ENCODE measurements at regions not wholly inside any gene's neighbourhood (a gene's known extent, or its start where the extent isn't known, plus 50 kb on each side); places are given as distances from the start of the nearest gene placed in this dataset.
"Not testable (repeated sequence)": the region's sequence is repeated elsewhere in the genome, so short reads cannot be mapped to it uniquely, and the experiment has no call there.

DNA sequence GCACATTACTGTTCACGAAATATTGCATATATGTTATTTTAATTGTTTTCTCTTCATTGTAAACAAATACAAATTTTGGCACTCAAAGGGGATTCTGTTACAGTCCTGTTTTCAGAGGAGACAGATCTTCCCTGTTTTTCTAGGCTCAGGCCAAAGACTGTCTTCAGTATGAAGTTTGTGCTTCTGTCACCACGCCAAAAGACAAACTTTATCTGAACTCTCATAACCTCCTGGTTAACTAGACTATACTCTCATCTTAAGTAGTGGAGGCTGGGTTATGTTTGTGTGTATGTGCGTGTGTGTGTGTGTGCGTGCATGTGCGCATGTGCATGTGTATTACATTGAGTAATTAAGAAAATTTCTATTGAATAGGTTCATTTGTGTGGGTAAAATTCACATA is 676.8 kb upstream of the HS3ST1 start:
- no peak overlapping the region for H3K4me3 ChIP-seq (ENCODE audit: low read depth, low read length)
- no peaks in the 10 kb centered on the region for H3K4me1 ChIP-seq (ENCODE audit: control insufficient read depth, insufficient read depth, low read length)
- CTCF ChIA-PET = no interaction called here
- no peaks in the 10 kb centered on the region for H3K9me3 ChIP-seq (ENCODE audit: control insufficient read depth, insufficient read depth, low read depth, low read length)
- no peak overlapping the region for H3K27ac ChIP-seq (ENCODE audit: extremely low read depth, low read depth, low read length)
- H3K36me3 ChIP-seq (ENCODE audit: control insufficient read depth in 2 of 2, insufficient read depth in 1 of 2, low read length in 2 of 2) = no peaks in the 10 kb centered on the region
- POLR2A ChIA-PET = no interaction called here
- no peak for TF ChIP-seq OVOL3 (tag by site-specific recombination; IDR thresholded peaks at IDR 0.05)
- TF ChIP-seq ZBTB20 (tag by site-specific recombination; IDR thresholded peaks at IDR 0.05) = no peak
- no peak for TF ChIP-seq ZNF23 (tag by site-specific recombination; IDR thresholded peaks at IDR 0.05; ENCODE audit: borderline replicate concordance)
- no peak for TF ChIP-seq ZNF623 (tag by site-specific recombination; IDR thresholded peaks at IDR 0.05)
- no peak for TF ChIP-seq ZNF629 (tag by site-specific recombination; IDR thresholded peaks at IDR 0.05)

DNA sequence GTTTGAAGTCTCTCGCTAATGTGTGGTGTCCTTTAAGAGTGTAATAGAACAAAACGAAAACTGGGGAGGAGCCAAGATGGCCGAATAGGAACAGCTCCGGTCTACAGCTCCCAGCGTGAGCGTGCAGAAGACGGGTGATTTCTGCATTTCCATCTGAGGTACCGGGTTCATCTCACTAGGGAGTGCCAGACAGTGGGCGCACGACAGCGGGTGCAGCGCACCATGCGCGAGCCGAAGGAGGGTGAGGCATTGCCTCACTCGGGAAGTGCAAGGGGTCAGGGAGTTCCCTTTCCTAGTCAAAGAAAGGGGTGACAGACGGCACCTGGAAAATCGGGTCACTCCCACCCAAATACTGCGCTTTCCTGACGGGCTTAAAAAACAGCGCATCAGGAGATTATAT is 661.2 kb upstream of the HS3ST1 start:
- H3K36me3 ChIP-seq (ENCODE audit: control insufficient read depth in 2 of 2, insufficient read depth in 1 of 2, low read length in 2 of 2); H3K4me3 ChIP-seq (ENCODE audit: low read depth, low read length); POLR2A ChIA-PET; CTCF ChIA-PET; H3K27ac ChIP-seq (ENCODE audit: extremely low read depth, low read depth, low read length); H3K9me3 ChIP-seq (ENCODE audit: control insufficient read depth, insufficient read depth, low read depth, low read length); H3K4me1 ChIP-seq (ENCODE audit: control insufficient read depth, insufficient read depth, low read length): not testable (repeated sequence)

DNA sequence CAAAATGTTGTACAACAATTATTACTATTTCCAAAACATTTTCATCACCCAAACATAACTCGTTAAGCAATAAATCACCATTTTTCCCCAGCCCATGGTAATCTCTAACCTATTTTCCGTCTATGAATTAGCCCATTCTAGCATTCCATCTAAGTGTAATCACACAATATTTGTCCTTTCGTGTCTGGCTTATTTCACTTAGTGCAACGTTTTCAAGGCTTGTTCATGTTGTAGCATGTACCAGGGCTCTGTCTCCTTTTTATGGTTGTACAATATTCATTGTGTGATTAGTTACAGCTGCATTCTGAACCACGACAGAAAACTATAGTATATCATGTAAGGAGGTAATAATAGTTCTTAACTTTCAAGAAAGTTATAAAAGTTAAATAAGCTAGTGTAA is 656.0 kb upstream of the HS3ST1 start:
- ChIA-PET CTCF (no interaction called here), POLR2A (no interaction called here)
- Histone ChIP-seq H3K4me1 (ENCODE audit: control insufficient read depth, insufficient read depth, low read length) (no peaks in the 10 kb centered on the region), H3K9me3 (ENCODE audit: control insufficient read depth, insufficient read depth, low read depth, low read length) (no peaks in the 10 kb centered on the region), H3K4me3 (ENCODE audit: low read depth, low read length) (no peak overlapping the region), H3K36me3 (ENCODE audit: control insufficient read depth in 2 of 2, insufficient read depth in 1 of 2, low read length in 2 of 2) (no peaks in the 10 kb centered on the region), H3K27ac (ENCODE audit: extremely low read depth, low read depth, low read length) (no peak overlapping the region)
- no peak for TF ChIP-seq GLIS1 (tag by site-specific recombination; IDR thresholded peaks at IDR 0.05)
- TF ChIP-seq ZBTB7A (tag by site-specific recombination; IDR thresholded peaks at IDR 0.05; ENCODE audit: low read depth) = no peak
- no peak for TF ChIP-seq ZNF221 (tag by site-specific recombination; IDR thresholded peaks at IDR 0.05; ENCODE audit: borderline replicate concordance)
- TF ChIP-seq, protein P1, sequence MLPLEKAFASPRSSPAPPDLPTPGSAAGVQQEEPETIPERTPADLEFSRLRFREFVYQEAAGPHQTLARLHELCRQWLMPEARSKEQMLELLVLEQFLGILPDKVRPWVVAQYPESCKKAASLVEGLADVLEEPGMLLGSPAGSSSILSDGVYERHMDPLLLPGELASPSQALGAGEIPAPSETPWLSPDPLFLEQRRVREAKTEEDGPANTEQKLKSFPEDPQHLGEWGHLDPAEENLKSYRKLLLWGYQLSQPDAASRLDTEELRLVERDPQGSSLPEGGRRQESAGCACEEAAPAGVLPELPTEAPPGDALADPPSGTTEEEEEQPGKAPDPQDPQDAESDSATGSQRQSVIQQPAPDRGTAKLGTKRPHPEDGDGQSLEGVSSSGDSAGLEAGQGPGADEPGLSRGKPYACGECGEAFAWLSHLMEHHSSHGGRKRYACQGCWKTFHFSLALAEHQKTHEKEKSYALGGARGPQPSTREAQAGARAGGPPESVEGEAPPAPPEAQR (tag by site-specific recombination; IDR thresholded peaks at IDR 0.05) = no peak
- TF ChIP-seq ZNF560 (tag by site-specific recombination; IDR thresholded peaks at IDR 0.05; ENCODE audit: borderline replicate concordance) = no peak

DNA sequence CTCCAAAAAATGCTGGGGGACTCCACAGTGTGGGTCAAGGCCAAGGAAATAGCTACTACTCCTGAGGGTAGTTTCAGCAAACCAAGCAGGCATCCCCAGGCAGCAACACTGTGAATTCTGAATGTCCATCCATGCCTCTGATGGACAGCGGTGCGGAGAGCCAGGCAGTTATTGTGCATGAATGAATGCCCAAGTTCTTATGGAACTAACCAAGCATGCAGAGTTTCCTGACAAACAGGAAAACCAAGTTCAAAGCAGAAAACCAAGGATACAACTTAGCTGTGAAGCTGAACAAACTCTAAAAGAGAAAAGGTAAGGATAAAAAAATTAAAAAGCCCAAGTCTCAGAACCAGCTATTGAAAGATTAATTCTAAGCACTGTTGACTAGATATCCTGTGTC is 642.6 kb upstream of the HS3ST1 start:
- ChIA-PET CTCF (no interaction called here), POLR2A (no interaction called here)
- H3K27ac ChIP-seq (ENCODE audit: extremely low read depth, low read depth, low read length) = no peak overlapping the region
- no peaks in the 10 kb centered on the region for H3K4me1 ChIP-seq (ENCODE audit: control insufficient read depth, insufficient read depth, low read length)
- no peaks in the 10 kb centered on the region for H3K9me3 ChIP-seq (ENCODE audit: control insufficient read depth, insufficient read depth, low read depth, low read length)
- no peak overlapping the region for H3K4me3 ChIP-seq (ENCODE audit: low read depth, low read length)
- H3K36me3 ChIP-seq (ENCODE audit: control insufficient read depth in 2 of 2, insufficient read depth in 1 of 2, low read length in 2 of 2) = no peaks in the 10 kb centered on the region
- TF ChIP-seq, protein P2, sequence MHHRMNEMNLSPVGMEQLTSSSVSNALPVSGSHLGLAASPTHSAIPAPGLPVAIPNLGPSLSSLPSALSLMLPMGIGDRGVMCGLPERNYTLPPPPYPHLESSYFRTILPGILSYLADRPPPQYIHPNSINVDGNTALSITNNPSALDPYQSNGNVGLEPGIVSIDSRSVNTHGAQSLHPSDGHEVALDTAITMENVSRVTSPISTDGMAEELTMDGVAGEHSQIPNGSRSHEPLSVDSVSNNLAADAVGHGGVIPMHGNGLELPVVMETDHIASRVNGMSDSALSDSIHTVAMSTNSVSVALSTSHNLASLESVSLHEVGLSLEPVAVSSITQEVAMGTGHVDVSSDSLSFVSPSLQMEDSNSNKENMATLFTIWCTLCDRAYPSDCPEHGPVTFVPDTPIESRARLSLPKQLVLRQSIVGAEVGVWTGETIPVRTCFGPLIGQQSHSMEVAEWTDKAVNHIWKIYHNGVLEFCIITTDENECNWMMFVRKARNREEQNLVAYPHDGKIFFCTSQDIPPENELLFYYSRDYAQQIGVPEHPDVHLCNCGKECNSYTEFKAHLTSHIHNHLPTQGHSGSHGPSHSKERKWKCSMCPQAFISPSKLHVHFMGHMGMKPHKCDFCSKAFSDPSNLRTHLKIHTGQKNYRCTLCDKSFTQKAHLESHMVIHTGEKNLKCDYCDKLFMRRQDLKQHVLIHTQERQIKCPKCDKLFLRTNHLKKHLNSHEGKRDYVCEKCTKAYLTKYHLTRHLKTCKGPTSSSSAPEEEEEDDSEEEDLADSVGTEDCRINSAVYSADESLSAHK (tag by site-specific recombination; IDR thresholded peaks at IDR 0.05) = no peak
- TF ChIP-seq IKZF3 (tag by site-specific recombination; IDR thresholded peaks at IDR 0.05) (no peak), ZNF555 (tag by site-specific recombination; conservative IDR thresholded peaks at IDR 0.05) (no peak), ZNF558 (tag by site-specific recombination; IDR thresholded peaks at IDR 0.05) (no peak), ZNF202 (tag by site-specific recombination; IDR thresholded peaks at IDR 0.05; ENCODE audit: borderline replicate concordance) (no peak), FEZF1 (tag by site-specific recombination; IDR thresholded peaks at IDR 0.05) (no peak), GLIS2 (tag by site-specific recombination; IDR thresholded peaks at IDR 0.05) (no peak), ZNF529 (tag by site-specific recombination; IDR thresholded peaks at IDR 0.05; ENCODE audit: insufficient replicate concordance) (no peak), ZNF621 (tag by site-specific recombination; IDR thresholded peaks at IDR 0.05) (no peak), ZFP3 (tag by site-specific recombination; IDR thresholded peaks at IDR 0.05; ENCODE audit: low read depth) (no peak), ZNF624 (tag by site-specific recombination; IDR thresholded peaks at IDR 0.05) (no peak)
- TF ChIP-seq, protein P3, sequence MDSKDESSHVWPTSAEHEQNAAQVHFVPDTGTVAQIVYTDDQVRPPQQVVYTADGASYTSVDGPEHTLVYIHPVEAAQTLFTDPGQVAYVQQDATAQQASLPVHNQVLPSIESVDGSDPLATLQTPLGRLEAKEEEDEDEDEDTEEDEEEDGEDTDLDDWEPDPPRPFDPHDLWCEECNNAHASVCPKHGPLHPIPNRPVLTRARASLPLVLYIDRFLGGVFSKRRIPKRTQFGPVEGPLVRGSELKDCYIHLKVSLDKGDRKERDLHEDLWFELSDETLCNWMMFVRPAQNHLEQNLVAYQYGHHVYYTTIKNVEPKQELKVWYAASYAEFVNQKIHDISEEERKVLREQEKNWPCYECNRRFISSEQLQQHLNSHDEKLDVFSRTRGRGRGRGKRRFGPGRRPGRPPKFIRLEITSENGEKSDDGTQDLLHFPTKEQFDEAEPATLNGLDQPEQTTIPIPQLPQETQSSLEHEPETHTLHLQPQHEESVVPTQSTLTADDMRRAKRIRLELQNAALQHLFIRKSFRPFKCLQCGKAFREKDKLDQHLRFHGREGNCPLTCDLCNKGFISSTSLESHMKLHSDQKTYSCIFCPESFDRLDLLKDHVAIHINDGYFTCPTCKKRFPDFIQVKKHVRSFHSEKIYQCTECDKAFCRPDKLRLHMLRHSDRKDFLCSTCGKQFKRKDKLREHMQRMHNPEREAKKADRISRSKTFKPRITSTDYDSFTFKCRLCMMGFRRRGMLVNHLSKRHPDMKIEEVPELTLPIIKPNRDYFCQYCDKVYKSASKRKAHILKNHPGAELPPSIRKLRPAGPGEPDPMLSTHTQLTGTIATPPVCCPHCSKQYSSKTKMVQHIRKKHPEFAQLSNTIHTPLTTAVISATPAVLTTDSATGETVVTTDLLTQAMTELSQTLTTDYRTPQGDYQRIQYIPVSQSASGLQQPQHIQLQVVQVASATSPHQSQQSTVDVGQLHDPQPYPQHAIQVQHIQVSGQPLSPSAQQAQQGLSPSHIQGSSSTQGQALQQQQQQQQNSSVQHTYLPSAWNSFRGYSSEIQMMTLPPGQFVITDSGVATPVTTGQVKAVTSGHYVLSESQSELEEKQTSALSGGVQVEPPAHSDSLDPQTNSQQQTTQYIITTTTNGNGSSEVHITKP (tag by site-specific recombination; IDR thresholded peaks at IDR 0.05) = no peak
